ENCODE measurements at regions not wholly inside any gene's neighbourhood (a gene's known extent, or its start where the extent isn't known, plus 50 kb on each side); places are given as distances from the start of the nearest gene placed in this dataset.

- SMC1A ChIA-PET (ENCODE audit: uncharacterized antibody, unreplicated experiment) = interaction anchor here (0.6 to 2.0 kb wide), 4 partner anchors 223 to 1159 kb away, joined by 3 to 8 read pairs (median 4); no protein-coding TSS in a partner anchor
- RAD21 ChIA-PET (ENCODE audit: unreplicated experiment) = interaction anchor here (0.6 kb wide), 1 partner anchor 655 kb away, joined by 3 read pairs; no protein-coding TSS in a partner anchor
- POLR2A ChIA-PET = no interaction called here
- Histone ChIP-seq H3K4me2 (ENCODE audit: control insufficient read depth, insufficient read depth) (no peak overlapping the region), H2AFZ (ENCODE audit: control insufficient read depth, low read depth, low read length) (no peak overlapping the region), H3K79me2 (ENCODE audit: control insufficient read depth, insufficient read depth, low read length) (no peaks in the 10 kb centered on the region), H3K4me1 (ENCODE audit: control insufficient read depth, insufficient read depth, low read length) (no peaks in the 10 kb centered on the region), H3K36me3 (ENCODE audit: control insufficient read depth in 2 of 2, insufficient read depth in 2 of 2, low read length in 1 of 2) (no peaks in the 10 kb centered on the region), H3K9me3 (replicated peaks; ENCODE audit: control insufficient read depth, insufficient read depth, low read length) (no peaks in the 10 kb centered on the region), H4K20me1 (ENCODE audit: control insufficient read depth, insufficient read depth) (no peaks in the 10 kb centered on the region), H3K27ac (ENCODE audit: control insufficient read depth, insufficient read depth) (no peak overlapping the region), H3K27me3 (replicated peaks in 1 of 2; ENCODE audit: control insufficient read depth in 2 of 2, insufficient read depth in 2 of 2, low read length in 1 of 2) (no peaks in the 10 kb centered on the region), H3K4me3 (no peak overlapping the region), H3K9ac (ENCODE audit: control insufficient read depth, insufficient read depth, low read length) (no peak overlapping the region)
- CTCF ChIA-PET = interaction anchor here (0.6 to 3.0 kb wide), 5 partner anchors 270 to 1163 kb away, joined by 3 to 17 read pairs (median 4); no protein-coding TSS in a partner anchor
- intact Hi-C loops (cut with micrococcal nuclease; ENCODE audit: unreplicated experiment) (loop anchor here (1.0 to 10.0 kb wide), 4 partner anchors 400 to 1276 kb away; no protein-coding TSS in a partner anchor), in situ Hi-C loops (cut with MboI) (loop anchor here (25.0 kb wide), 1 partner anchor 793 kb away; no protein-coding TSS in a partner anchor)
- BruUV-seq (replicated peaks) = no TSS peak
- TF ChIP-seq CUX1 (IDR thresholded peaks at IDR 0.05; ENCODE audit: insufficient replicate concordance, low read depth, low read length) (no peak), RAD21 (IDR thresholded peaks at IDR 0.05; ENCODE audit: insufficient read depth, low read depth, low read length) (peak; percentile 32; the same call in 1 of the 2 replicates), CTCF (IDR thresholded peaks at IDR 0.05 in 2 of 3, conservative IDR thresholded peaks at IDR 0.05 in 1 of 3; ENCODE audit: control insufficient read depth in 2 of 3, extremely low read depth in 1 of 3, insufficient read depth in 1 of 3, low read depth in 3 of 3, low read length in 3 of 3) (peak; percentile 48 to 58 (median 52)), SMC3 (IDR thresholded peaks at IDR 0.05; ENCODE audit: borderline replicate concordance, low read length) (peak; percentile 50; the same call in 1 of the 2 replicates), E4F1 (IDR thresholded peaks at IDR 0.05; ENCODE audit: borderline replicate concordance, partially characterized antibody) (no peak)
- no peak for DNase-seq (ENCODE audit: low read depth, low spot score)
- peak; percentile 78 for FAIRE-seq
- peak; percentile 77 for ATAC-seq
- WGBS (ENCODE audit: insufficient coverage, insufficient replicate concordance, low lambda C conversion rate, missing lambda C conversion rate) = 9% methylated on average over 5 of the region's 5 CpGs
Measured at GRCh38 chr13:82330499-82330898, 1551.8 kb downstream of the SLITRK1 start.

Measured in GM12878 (cell line).